Neural cell (in vitro differentiated cells): ENCODE measurements at regions not wholly inside any gene's neighbourhood (a gene's known extent, or its start where the extent isn't known, plus 50 kb on each side); places are given as distances from the start of the nearest gene placed in this dataset.

Experiments
- H2AFZ ChIP-seq: fragments of 200-600, 300-800 bp; sonication (generic), shearing (Covaris generic); 2 replicates; pipeline ENCODE4 v1.6.0; 2014; ENCODE audit warnings: low read depth, mild to moderate bottlenecking, antibody characterized with exemption, low read length, moderate library complexity
- H3F3A ChIP-seq: fragments of 200-600 bp; shearing (Covaris generic); 2 replicates; pipeline ENCODE4 v1.6.1; 2016; ENCODE audit warnings: mild to moderate bottlenecking, moderate library complexity, mixed read lengths, antibody characterized with exemption, low read length; ENCODE audit not compliant: insufficient read depth, poor library complexity, severe bottlenecking
- H3K27ac ChIP-seq: fragments of 200-600, 300-800 bp; sonication (generic), shearing (Covaris generic); 2 replicates; pipeline ENCODE4 v1.5.1; 2014; ENCODE audit warnings: mild to moderate bottlenecking, low read length, moderate library complexity
- H3K27me3 ChIP-seq: fragments of 300-800, 200-600 bp; sonication (generic), shearing (Covaris generic); 2 replicates; pipeline ENCODE4 v1.6.0; 2014; ENCODE audit warnings: mild to moderate bottlenecking, low read depth, low read length, moderate library complexity; ENCODE audit not compliant: insufficient read depth
- H3K36me3 ChIP-seq: fragments of 300-800, 200-600 bp; sonication (generic), shearing (Covaris generic); 2 replicates; pipeline ENCODE4 v1.5.1; 2014; ENCODE audit warnings: mild to moderate bottlenecking, antibody characterized with exemption, low read length, moderate library complexity; ENCODE audit not compliant: insufficient read depth
- H3K4me2 ChIP-seq: fragments of 300-800, 200-600 bp; sonication (generic), shearing (Covaris generic); 2 replicates; pipeline ENCODE4 v1.6.0; 2014; ENCODE audit warnings: mild to moderate bottlenecking, low read length
- H3K4me3 ChIP-seq: fragments of 300-800, 200-600 bp; sonication (generic), shearing (Covaris generic); 2 replicates; pipeline ENCODE4 v1.5.1; 2014; ENCODE audit warnings: mild to moderate bottlenecking, low read length, moderate library complexity
- H3K79me2 ChIP-seq: fragments of 200-600 bp; shearing (Covaris generic); replicated peaks from 2 replicates; pipeline ENCODE4 v1.6.0; 2014; ENCODE audit warnings: mild to moderate bottlenecking, low read length, moderate library complexity; ENCODE audit not compliant: insufficient read depth
- H3K9ac ChIP-seq: fragments of 300-800, 200-600 bp; sonication (generic), shearing (Covaris generic); 2 replicates; pipeline ENCODE4 v1.6.1; 2016; ENCODE audit warnings: mild to moderate bottlenecking, low read length, mixed read lengths
- H3K9me2 ChIP-seq: fragments of 200-600 bp; shearing (Covaris generic); 2 replicates; pipeline ENCODE4 v1.6.1; 2016; ENCODE audit warnings: mild to moderate bottlenecking, low read length, mixed read lengths; ENCODE audit not compliant: insufficient read depth
- H3K9me3 ChIP-seq: fragments of 200-600, 300-800 bp; sonication (generic), shearing (Covaris generic); 2 replicates; pipeline ENCODE4 v1.6.1; 2016; ENCODE audit warnings: mild to moderate bottlenecking, mixed run types, low read length, moderate library complexity, mixed read lengths
- H4K20me1 ChIP-seq: fragments of 200-600 bp; shearing (Covaris generic); 2 replicates; pipeline ENCODE4 v1.6.1; 2016; ENCODE audit warnings: mild to moderate bottlenecking, mixed run types; ENCODE audit not compliant: insufficient read depth
- CTCF ChIP-seq: fragments of 450-650 bp; IDR thresholded peaks from 2 replicates; pipeline ENCODE4 v1.5.1; 2014; ENCODE audit warnings: antibody characterized with exemption, mild to moderate bottlenecking, moderate library complexity; ENCODE audit not compliant: poor library complexity, severe bottlenecking
- EP300 ChIP-seq: fragments of 450-650 bp; conservative IDR thresholded peaks from 2 replicates; pipeline ENCODE4 v1.6.1; 2014; ENCODE audit warnings: antibody characterized with exemption, mild to moderate bottlenecking, moderate library complexity; ENCODE audit not compliant: poor library complexity, severe bottlenecking
- EZH2 ChIP-seq: fragments of 200-600, 300-800 bp; shearing (Covaris generic), sonication (generic); IDR thresholded peaks from 2 replicates; pipeline ENCODE4 v1.6.1; 2014; ENCODE audit warnings: antibody characterized with exemption, low read length, borderline replicate concordance, mild to moderate bottlenecking; ENCODE audit not compliant: insufficient read depth, poor library complexity, severe bottlenecking
- MXI1 ChIP-seq: fragments of 450-650 bp; conservative IDR thresholded peaks from 2 replicates; pipeline ENCODE4 v1.6.1; 2014; ENCODE audit warnings: antibody characterized with exemption, mild to moderate bottlenecking; ENCODE audit not compliant: poor library complexity, severe bottlenecking
- POLR2AphosphoS5 ChIP-seq: IDR thresholded peaks from 2 replicates; pipeline ENCODE4 v1.6.1; 2012
- RAD21 ChIP-seq: fragments of 450-650 bp; conservative IDR thresholded peaks from 2 replicates; pipeline ENCODE4 v1.6.1; 2014; ENCODE audit warnings: antibody characterized with exemption, mild to moderate bottlenecking, moderate library complexity
- SMC3 ChIP-seq: fragments of 450-650 bp; conservative IDR thresholded peaks from 2 replicates; pipeline ENCODE4 v1.6.1; 2014; ENCODE audit warnings: antibody characterized with exemption, mild to moderate bottlenecking, moderate library complexity; ENCODE audit not compliant: poor library complexity
- TAF1 ChIP-seq: IDR thresholded peaks from 2 replicates; pipeline ENCODE4 v1.6.1; 2012; ENCODE audit warnings: low read depth
- TF ChIP-seq, protein P1 (sequence below): IDR thresholded peaks from 2 replicates; pipeline ENCODE4 v1.6.1; 2012; ENCODE audit warnings: borderline replicate concordance

- Histone ChIP-seq H3K36me3 (no peaks in the 10 kb centered on the region), H2AFZ (no peak overlapping the region), H3K27me3 (no peaks in the 10 kb centered on the region), H3K9ac (no peak overlapping the region), H3K9me3 (no peaks in the 10 kb centered on the region), H3K27ac (no peak overlapping the region), H3K9me2 (no peaks in the 10 kb centered on the region), H4K20me1 (no peaks in the 10 kb centered on the region), H3K4me2 (no peak overlapping the region), H3K79me2 (no peaks in the 10 kb centered on the region), H3F3A (no peaks in the 10 kb centered on the region), H3K4me3 (no peak overlapping the region)
- no peak for TF ChIP-seq MXI1
- TF ChIP-seq EP300 = no peak
- TF ChIP-seq RAD21 = no peak
- TF ChIP-seq, protein P1, sequence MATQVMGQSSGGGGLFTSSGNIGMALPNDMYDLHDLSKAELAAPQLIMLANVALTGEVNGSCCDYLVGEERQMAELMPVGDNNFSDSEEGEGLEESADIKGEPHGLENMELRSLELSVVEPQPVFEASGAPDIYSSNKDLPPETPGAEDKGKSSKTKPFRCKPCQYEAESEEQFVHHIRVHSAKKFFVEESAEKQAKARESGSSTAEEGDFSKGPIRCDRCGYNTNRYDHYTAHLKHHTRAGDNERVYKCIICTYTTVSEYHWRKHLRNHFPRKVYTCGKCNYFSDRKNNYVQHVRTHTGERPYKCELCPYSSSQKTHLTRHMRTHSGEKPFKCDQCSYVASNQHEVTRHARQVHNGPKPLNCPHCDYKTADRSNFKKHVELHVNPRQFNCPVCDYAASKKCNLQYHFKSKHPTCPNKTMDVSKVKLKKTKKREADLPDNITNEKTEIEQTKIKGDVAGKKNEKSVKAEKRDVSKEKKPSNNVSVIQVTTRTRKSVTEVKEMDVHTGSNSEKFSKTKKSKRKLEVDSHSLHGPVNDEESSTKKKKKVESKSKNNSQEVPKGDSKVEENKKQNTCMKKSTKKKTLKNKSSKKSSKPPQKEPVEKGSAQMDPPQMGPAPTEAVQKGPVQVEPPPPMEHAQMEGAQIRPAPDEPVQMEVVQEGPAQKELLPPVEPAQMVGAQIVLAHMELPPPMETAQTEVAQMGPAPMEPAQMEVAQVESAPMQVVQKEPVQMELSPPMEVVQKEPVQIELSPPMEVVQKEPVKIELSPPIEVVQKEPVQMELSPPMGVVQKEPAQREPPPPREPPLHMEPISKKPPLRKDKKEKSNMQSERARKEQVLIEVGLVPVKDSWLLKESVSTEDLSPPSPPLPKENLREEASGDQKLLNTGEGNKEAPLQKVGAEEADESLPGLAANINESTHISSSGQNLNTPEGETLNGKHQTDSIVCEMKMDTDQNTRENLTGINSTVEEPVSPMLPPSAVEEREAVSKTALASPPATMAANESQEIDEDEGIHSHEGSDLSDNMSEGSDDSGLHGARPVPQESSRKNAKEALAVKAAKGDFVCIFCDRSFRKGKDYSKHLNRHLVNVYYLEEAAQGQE = no peak
- TF ChIP-seq EZH2 = no peak
Measured at GRCh38 chr3:29092348-29092747, 188.5 kb upstream of the RBMS3 start.

DNA sequence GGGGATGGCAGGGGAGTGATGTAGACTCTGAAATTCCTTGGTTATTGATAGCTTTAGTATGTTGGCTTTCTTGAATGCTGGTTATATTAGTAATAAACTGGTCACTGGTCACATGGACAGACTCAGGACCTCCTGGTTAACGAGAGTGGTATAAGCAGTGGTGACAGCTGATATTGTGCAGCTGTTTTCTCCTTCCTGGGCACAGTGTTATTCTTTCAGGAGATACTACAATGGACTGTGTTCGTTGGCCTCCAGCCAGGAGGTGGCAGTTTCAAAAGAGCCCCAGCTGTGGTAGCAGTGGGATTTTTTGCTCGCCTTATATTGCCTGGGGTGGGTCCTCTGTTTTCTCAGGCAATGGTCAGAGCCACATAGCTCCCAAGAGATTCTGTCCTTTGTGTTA, 181.6 kb upstream of the RBMS3 start:
- no peaks in the 10 kb centered on the region for H3K27me3 ChIP-seq
- H3K9ac ChIP-seq = no peak overlapping the region
- TF ChIP-seq SMC3 = no peak
- no peak for TF ChIP-seq TAF1
- TF ChIP-seq, protein P1 = no peak
- no peak for TF ChIP-seq MXI1
- TF ChIP-seq CTCF = no peak
- no peak for TF ChIP-seq POLR2AphosphoS5
- TF ChIP-seq EP300 = no peak
- TF ChIP-seq RAD21 = no peak
- TF ChIP-seq EZH2 = no peak
- no peak overlapping the region for H3K27ac ChIP-seq
- H3K4me3 ChIP-seq = no peak overlapping the region
- H3K9me3 ChIP-seq = no peaks in the 10 kb centered on the region
- H4K20me1 ChIP-seq = no peaks in the 10 kb centered on the region
- no peaks in the 10 kb centered on the region for H3K9me2 ChIP-seq
- no peaks in the 10 kb centered on the region for H3K36me3 ChIP-seq
- H2AFZ ChIP-seq = no peak overlapping the region
- H3K4me2 ChIP-seq = no peak overlapping the region
- no peaks in the 10 kb centered on the region for H3K79me2 ChIP-seq
- H3F3A ChIP-seq = no peaks in the 10 kb centered on the region
